ENCODE measurements at regions not wholly inside any gene's neighbourhood (a gene's known extent, or its start where the extent isn't known, plus 50 kb on each side); places are given as distances from the start of the nearest gene placed in this dataset.

DNA sequence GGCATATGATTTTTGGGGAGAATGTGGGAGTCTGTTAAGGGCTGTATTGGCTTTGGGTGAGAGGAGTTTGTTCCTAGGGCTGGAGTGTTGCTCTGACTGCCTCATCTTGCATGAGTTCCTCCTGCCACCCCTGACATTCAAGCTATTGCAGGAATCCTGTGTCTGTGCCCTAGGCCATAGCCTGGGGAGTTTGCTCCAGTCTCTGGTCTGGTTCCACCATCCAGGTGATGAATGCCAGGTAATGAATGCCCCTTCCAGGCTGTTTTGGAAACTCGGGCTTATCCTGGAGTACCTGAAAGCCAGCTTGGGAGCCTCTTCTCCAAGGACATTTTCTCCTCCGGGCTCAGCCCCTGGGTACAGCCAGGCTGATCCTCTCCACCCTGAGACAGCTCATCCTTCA, 117.0 kb upstream of the IRX3 start:
- POLR2A ChIA-PET: no interaction called here
- no peaks in the 10 kb centered on the region for H3K4me1 ChIP-seq (ENCODE audit: control insufficient read depth, insufficient read depth, low read length)
- H3K27ac ChIP-seq (ENCODE audit: extremely low read depth, low read depth, low read length): no peak overlapping the region
- TF ChIP-seq ZNF433 (tag by site-specific recombination; IDR thresholded peaks at IDR 0.05; ENCODE audit: low read depth): no peak
- no peak for TF ChIP-seq ZSCAN16 (tag by site-specific recombination; IDR thresholded peaks at IDR 0.05)
- TF ChIP-seq ZNF266 (tag by site-specific recombination; IDR thresholded peaks at IDR 0.05; ENCODE audit: low read depth): no peak
- no peak for TF ChIP-seq ZNF366 (tag by site-specific recombination; conservative IDR thresholded peaks at IDR 0.05)
- TF ChIP-seq, protein P1, sequence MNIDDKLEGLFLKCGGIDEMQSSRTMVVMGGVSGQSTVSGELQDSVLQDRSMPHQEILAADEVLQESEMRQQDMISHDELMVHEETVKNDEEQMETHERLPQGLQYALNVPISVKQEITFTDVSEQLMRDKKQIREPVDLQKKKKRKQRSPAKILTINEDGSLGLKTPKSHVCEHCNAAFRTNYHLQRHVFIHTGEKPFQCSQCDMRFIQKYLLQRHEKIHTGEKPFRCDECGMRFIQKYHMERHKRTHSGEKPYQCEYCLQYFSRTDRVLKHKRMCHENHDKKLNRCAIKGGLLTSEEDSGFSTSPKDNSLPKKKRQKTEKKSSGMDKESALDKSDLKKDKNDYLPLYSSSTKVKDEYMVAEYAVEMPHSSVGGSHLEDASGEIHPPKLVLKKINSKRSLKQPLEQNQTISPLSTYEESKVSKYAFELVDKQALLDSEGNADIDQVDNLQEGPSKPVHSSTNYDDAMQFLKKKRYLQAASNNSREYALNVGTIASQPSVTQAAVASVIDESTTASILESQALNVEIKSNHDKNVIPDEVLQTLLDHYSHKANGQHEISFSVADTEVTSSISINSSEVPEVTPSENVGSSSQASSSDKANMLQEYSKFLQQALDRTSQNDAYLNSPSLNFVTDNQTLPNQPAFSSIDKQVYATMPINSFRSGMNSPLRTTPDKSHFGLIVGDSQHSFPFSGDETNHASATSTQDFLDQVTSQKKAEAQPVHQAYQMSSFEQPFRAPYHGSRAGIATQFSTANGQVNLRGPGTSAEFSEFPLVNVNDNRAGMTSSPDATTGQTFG (tag by site-specific recombination; IDR thresholded peaks at IDR 0.05; ENCODE audit: borderline replicate concordance): no peak
- TF ChIP-seq ZNF202 (tag by site-specific recombination; IDR thresholded peaks at IDR 0.05; ENCODE audit: borderline replicate concordance): no peak
- TF ChIP-seq ZNF701 (tag by site-specific recombination; IDR thresholded peaks at IDR 0.05): no peak
- no peak for TF ChIP-seq SP2 (tag by site-specific recombination; IDR thresholded peaks at IDR 0.05)
- TF ChIP-seq ZNF600 (tag by site-specific recombination; IDR thresholded peaks at IDR 0.05): no peak
- TF ChIP-seq, protein P2, sequence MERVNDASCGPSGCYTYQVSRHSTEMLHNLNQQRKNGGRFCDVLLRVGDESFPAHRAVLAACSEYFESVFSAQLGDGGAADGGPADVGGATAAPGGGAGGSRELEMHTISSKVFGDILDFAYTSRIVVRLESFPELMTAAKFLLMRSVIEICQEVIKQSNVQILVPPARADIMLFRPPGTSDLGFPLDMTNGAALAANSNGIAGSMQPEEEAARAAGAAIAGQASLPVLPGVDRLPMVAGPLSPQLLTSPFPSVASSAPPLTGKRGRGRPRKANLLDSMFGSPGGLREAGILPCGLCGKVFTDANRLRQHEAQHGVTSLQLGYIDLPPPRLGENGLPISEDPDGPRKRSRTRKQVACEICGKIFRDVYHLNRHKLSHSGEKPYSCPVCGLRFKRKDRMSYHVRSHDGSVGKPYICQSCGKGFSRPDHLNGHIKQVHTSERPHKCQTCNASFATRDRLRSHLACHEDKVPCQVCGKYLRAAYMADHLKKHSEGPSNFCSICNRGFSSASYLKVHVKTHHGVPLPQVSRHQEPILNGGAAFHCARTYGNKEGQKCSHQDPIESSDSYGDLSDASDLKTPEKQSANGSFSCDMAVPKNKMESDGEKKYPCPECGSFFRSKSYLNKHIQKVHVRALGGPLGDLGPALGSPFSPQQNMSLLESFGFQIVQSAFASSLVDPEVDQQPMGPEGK (tag by site-specific recombination; IDR thresholded peaks at IDR 0.05): no peak
- no peak for TF ChIP-seq GLI4 (tag by site-specific recombination; IDR thresholded peaks at IDR 0.05)
- no peak for TF ChIP-seq ZBTB1 (tag by site-specific recombination; IDR thresholded peaks at IDR 0.05)
- TF ChIP-seq ZNF785 (tag by site-specific recombination; IDR thresholded peaks at IDR 0.05): no peak
- TF ChIP-seq ZNF146 (tag by site-specific recombination; IDR thresholded peaks at IDR 0.05): no peak
- no peaks in the 10 kb centered on the region for H3K9me3 ChIP-seq (ENCODE audit: control insufficient read depth, insufficient read depth, low read depth, low read length)
- no peak overlapping the region for H3K4me3 ChIP-seq (ENCODE audit: low read depth, low read length)
- H3K36me3 ChIP-seq (ENCODE audit: control insufficient read depth in 2 of 2, insufficient read depth in 1 of 2, low read length in 2 of 2): no peaks in the 10 kb centered on the region
- CTCF ChIA-PET: no interaction called here

DNA sequence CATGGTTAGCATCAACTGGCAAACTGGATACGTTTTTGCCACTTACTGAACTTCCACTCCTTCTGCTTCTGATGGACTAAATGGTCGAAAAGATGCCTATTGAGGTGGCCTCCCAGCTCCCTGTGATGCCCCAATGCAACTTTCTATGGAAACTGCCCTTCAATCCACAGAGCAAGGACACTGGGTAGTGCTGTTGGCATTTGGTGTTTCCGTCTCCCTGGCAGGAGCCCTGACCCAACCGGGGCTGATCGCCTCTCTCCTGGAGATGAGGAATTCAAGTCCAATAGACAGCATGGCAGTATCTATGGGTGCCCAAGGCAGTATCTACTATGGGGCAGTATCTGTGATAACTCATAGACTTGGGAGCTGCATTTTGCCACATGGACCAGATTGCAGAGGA, 116.3 kb upstream of the IRX3 start:
- TF ChIP-seq ZNF830 (tag by site-specific recombination; IDR thresholded peaks at IDR 0.05; ENCODE audit: low read depth): no peak
- TF ChIP-seq ZNF677 (tag by site-specific recombination; IDR thresholded peaks at IDR 0.05): no peak
- TF ChIP-seq, protein P3, sequence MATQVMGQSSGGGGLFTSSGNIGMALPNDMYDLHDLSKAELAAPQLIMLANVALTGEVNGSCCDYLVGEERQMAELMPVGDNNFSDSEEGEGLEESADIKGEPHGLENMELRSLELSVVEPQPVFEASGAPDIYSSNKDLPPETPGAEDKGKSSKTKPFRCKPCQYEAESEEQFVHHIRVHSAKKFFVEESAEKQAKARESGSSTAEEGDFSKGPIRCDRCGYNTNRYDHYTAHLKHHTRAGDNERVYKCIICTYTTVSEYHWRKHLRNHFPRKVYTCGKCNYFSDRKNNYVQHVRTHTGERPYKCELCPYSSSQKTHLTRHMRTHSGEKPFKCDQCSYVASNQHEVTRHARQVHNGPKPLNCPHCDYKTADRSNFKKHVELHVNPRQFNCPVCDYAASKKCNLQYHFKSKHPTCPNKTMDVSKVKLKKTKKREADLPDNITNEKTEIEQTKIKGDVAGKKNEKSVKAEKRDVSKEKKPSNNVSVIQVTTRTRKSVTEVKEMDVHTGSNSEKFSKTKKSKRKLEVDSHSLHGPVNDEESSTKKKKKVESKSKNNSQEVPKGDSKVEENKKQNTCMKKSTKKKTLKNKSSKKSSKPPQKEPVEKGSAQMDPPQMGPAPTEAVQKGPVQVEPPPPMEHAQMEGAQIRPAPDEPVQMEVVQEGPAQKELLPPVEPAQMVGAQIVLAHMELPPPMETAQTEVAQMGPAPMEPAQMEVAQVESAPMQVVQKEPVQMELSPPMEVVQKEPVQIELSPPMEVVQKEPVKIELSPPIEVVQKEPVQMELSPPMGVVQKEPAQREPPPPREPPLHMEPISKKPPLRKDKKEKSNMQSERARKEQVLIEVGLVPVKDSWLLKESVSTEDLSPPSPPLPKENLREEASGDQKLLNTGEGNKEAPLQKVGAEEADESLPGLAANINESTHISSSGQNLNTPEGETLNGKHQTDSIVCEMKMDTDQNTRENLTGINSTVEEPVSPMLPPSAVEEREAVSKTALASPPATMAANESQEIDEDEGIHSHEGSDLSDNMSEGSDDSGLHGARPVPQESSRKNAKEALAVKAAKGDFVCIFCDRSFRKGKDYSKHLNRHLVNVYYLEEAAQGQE (tag by site-specific recombination; IDR thresholded peaks at IDR 0.05): no peak
- TF ChIP-seq ZBTB21 (tag by site-specific recombination; IDR thresholded peaks at IDR 0.05): no peak
- TF ChIP-seq ZNF174 (tag by site-specific recombination; IDR thresholded peaks at IDR 0.05): no peak
- TF ChIP-seq ZNF692 (tag by site-specific recombination; IDR thresholded peaks at IDR 0.05): no peak
- TF ChIP-seq ZNF239 (tag by site-specific recombination; IDR thresholded peaks at IDR 0.05): no peak
- no peak for TF ChIP-seq ZNF501 (tag by site-specific recombination; IDR thresholded peaks at IDR 0.05)
- no peak for TF ChIP-seq ZNF514 (tag by site-specific recombination; IDR thresholded peaks at IDR 0.05)
- TF ChIP-seq ZNF10 (tag by site-specific recombination; IDR thresholded peaks at IDR 0.05): no peak
- TF ChIP-seq, protein P4, sequence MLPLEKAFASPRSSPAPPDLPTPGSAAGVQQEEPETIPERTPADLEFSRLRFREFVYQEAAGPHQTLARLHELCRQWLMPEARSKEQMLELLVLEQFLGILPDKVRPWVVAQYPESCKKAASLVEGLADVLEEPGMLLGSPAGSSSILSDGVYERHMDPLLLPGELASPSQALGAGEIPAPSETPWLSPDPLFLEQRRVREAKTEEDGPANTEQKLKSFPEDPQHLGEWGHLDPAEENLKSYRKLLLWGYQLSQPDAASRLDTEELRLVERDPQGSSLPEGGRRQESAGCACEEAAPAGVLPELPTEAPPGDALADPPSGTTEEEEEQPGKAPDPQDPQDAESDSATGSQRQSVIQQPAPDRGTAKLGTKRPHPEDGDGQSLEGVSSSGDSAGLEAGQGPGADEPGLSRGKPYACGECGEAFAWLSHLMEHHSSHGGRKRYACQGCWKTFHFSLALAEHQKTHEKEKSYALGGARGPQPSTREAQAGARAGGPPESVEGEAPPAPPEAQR (tag by site-specific recombination; IDR thresholded peaks at IDR 0.05): no peak
- H3K4me1 ChIP-seq (ENCODE audit: control insufficient read depth, insufficient read depth, low read length): no peaks in the 10 kb centered on the region
- ChIA-PET POLR2A (no interaction called here), CTCF (no interaction called here)
- no peak overlapping the region for H3K27ac ChIP-seq (ENCODE audit: extremely low read depth, low read depth, low read length)
- no peaks in the 10 kb centered on the region for H3K9me3 ChIP-seq (ENCODE audit: control insufficient read depth, insufficient read depth, low read depth, low read length)
- no peak overlapping the region for H3K4me3 ChIP-seq (ENCODE audit: low read depth, low read length)
- no peaks in the 10 kb centered on the region for H3K36me3 ChIP-seq (ENCODE audit: control insufficient read depth in 2 of 2, insufficient read depth in 1 of 2, low read length in 2 of 2)
